HepG2 (cell line): ENCODE measurements at regions not wholly inside any gene's neighbourhood (a gene's known extent, or its start where the extent isn't known, plus 50 kb on each side); places are given as distances from the start of the nearest gene placed in this dataset.

Experiments used
- CENPT ChIP-seq: sonication (generic); formaldehyde crosslinking; IDR thresholded peaks from 2 replicates; pipeline ENCODE4 v1.8.0; 2022; ENCODE audit warnings: low read depth, mild to moderate bottlenecking, moderate library complexity, missing genetic modification reagents
- CHCHD3 ChIP-seq: sonication (generic); formaldehyde crosslinking; IDR thresholded peaks from 2 replicates; pipeline ENCODE4 v1.8.0; 2022; ENCODE audit warnings: mild to moderate bottlenecking, missing genetic modification reagents, moderate library complexity
- CTCF ChIP-seq: sonication (generic); formaldehyde crosslinking; IDR thresholded peaks from 2 replicates; pipeline ENCODE4 v1.5.0; 2020; ENCODE audit warnings: mild to moderate bottlenecking, missing genetic modification reagents, moderate library complexity
- EZH2 ChIP-seq: conservative IDR thresholded peaks from 2 replicates; pipeline ENCODE4 v1.6.1; 2012; ENCODE audit warnings: mild to moderate bottlenecking, low read depth, low read length, moderate library complexity
- NFIC ChIP-seq: IDR thresholded peaks from 2 replicates; pipeline ENCODE4 v1.6.1; 2012; ENCODE audit warnings: mild to moderate bottlenecking, low read length, inconsistent platforms
- NFRKB ChIP-seq: fragments of 450-650 bp; IDR thresholded peaks from 2 replicates; pipeline ENCODE4 v1.6.1; 2017
- POLR2A ChIP-seq, 2 experiments: IDR thresholded peaks; 2 replicates each; pipeline ENCODE4 v1.6.1; 2011; ENCODE audit warnings: low read depth in 2 of 2, low read length in 2 of 2, mild to moderate bottlenecking in 1 of 2, moderate library complexity in 1 of 2; ENCODE audit not compliant: insufficient read depth in 1 of 2
- POLR2AphosphoS5 ChIP-seq: IDR thresholded peaks from 2 replicates; pipeline ENCODE4 v1.6.1; 2012; ENCODE audit warnings: low read depth, low read length
- RAD21 ChIP-seq: fragments of 450-650 bp; formaldehyde crosslinking; IDR thresholded peaks from 2 replicates; pipeline ENCODE4 v1.5.0; 2020; ENCODE audit warnings: mild to moderate bottlenecking
- SMC3 ChIP-seq: IDR thresholded peaks from 2 replicates; pipeline ENCODE4 v1.6.1; 2011; ENCODE audit warnings: low read length, improper control_type of control experiment
- SRSF4 ChIP-seq: fragments of 200-400 bp; formaldehyde crosslinking; IDR thresholded peaks from one replicate; pipeline ENCODE4 v1.6.1; 2018; ENCODE audit warnings: mild to moderate bottlenecking, low read depth, low read length, moderate library complexity; ENCODE audit not compliant: poor library complexity, severe bottlenecking
- ZNF557 ChIP-seq: sonication (generic); formaldehyde crosslinking; IDR thresholded peaks from 2 replicates; pipeline ENCODE4 v1.4.0; 2020; ENCODE audit warnings: missing genetic modification reagents
- ZNF572 ChIP-seq: sonication (generic); formaldehyde crosslinking; IDR thresholded peaks from 2 replicates; pipeline ENCODE4 v1.5.1; 2020; ENCODE audit warnings: mild to moderate bottlenecking, missing genetic modification reagents
- TF ChIP-seq, protein P1 (sequence below): sonication (generic); formaldehyde crosslinking; IDR thresholded peaks from 2 replicates; pipeline ENCODE4 v1.8.0; 2022; ENCODE audit warnings: mild to moderate bottlenecking, missing genetic modification reagents, moderate library complexity

DNA sequence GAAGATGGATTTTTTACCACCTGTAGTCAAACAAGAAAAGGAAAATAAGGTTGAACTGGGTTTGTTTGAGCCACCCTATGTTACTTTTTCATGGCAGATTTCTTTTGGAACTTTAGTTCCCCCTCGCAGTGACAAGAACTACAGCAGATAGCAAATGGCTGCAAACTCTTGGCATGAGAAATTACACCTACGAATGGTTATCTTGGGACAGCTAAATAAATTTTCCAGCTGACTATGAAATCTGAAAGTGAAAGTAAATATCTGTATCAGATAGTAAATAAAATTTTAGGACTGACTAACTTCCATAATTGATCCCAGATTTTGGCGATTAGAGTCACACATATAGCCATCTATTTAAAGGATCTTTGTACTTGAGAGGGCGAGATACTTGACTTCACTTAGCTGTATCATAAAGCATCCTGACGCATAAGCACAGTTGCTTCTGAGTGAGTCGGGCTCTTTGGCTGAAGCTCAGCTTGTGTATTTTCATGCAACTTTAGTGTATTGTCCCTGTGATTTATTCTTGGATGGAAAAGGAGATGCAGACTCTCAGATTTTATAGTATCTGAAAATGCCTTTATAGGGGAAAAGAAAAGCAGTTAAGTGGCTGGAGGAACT lies 125.3 kb upstream of the B3GAT2 start:
- no peak for TF ChIP-seq POLR2AphosphoS5
- TF ChIP-seq ZNF557 (CRISPR knock-in tag): no peak
- no peak for TF ChIP-seq POLR2A (IDR thresholded peaks at IDR 0.05; ENCODE audit: insufficient read depth in 1 of 2, low read depth in 2 of 2, low read length in 2 of 2)
- TF ChIP-seq, protein P1, sequence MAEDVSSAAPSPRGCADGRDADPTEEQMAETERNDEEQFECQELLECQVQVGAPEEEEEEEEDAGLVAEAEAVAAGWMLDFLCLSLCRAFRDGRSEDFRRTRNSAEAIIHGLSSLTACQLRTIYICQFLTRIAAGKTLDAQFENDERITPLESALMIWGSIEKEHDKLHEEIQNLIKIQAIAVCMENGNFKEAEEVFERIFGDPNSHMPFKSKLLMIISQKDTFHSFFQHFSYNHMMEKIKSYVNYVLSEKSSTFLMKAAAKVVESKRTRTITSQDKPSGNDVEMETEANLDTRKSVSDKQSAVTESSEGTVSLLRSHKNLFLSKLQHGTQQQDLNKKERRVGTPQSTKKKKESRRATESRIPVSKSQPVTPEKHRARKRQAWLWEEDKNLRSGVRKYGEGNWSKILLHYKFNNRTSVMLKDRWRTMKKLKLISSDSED (CRISPR knock-in tag): no peak
- no peak for TF ChIP-seq NFIC
- no peak for TF ChIP-seq CENPT (CRISPR knock-in tag)
- no peak for TF ChIP-seq EZH2
- TF ChIP-seq NFRKB: no peak
- no peak for TF ChIP-seq CTCF (CRISPR knock-in tag)
- TF ChIP-seq ZNF572: no peak
- TF ChIP-seq CHCHD3 (CRISPR knock-in tag): no peak
- TF ChIP-seq SMC3: no peak
- TF ChIP-seq SRSF4: no peak
- no peak for TF ChIP-seq RAD21
